Upper lobe of right lung (tissue), 1 donor: ENCODE measurements at regions not wholly inside any gene's neighbourhood (a gene's known extent, or its start where the extent isn't known, plus 50 kb on each side); places are given as distances from the start of the nearest gene placed in this dataset.

Experiments
- ATAC-seq: fragments of 200-7000 bp; cut with Tn5 transposase; one replicate; pipeline ENCODE4 v1.9.1; 2020; ENCODE audit warnings: mild to moderate bottlenecking, moderate library complexity
- DNase-seq: peaks from one replicate; pipeline ENCODE4 v3.0.0-alpha.2; 2020
- H3K27ac ChIP-seq: fragments of 200-600 bp; one replicate; pipeline ENCODE4 v1.8.0; 2022
- H3K27me3 ChIP-seq: fragments of 200-600 bp; one replicate; pipeline ENCODE4 v1.8.0; 2022; ENCODE audit warnings: mild to moderate bottlenecking
- H3K36me3 ChIP-seq: fragments of 200-600 bp; one replicate; pipeline ENCODE4 v1.8.0; 2022
- H3K4me1 ChIP-seq: fragments of 200-600 bp; one replicate; pipeline ENCODE4 v1.8.0; 2022
- H3K4me3 ChIP-seq: fragments of 200-600 bp; one replicate; pipeline ENCODE4 v1.8.0; 2022; ENCODE audit warnings: mild to moderate bottlenecking
- H3K9me3 ChIP-seq: fragments of 200-600 bp; one replicate; pipeline ENCODE4 v1.8.0; 2022
- intact Hi-C: fragments of 100-400 bp; cut with DNase I; formaldehyde crosslinking; loops from one replicate; pipeline ENCODE4 v1.11.0; 2022
- TF ChIP-seq, protein P1 (sequence below): fragments of 200-600 bp; IDR thresholded peaks from one replicate; pipeline ENCODE4 v1.8.0; 2022; ENCODE audit warnings: antibody characterized with exemption
- donor health status: DM: no; HTN: yes; CAD: no; lungs with severe emphysema.

DNA sequence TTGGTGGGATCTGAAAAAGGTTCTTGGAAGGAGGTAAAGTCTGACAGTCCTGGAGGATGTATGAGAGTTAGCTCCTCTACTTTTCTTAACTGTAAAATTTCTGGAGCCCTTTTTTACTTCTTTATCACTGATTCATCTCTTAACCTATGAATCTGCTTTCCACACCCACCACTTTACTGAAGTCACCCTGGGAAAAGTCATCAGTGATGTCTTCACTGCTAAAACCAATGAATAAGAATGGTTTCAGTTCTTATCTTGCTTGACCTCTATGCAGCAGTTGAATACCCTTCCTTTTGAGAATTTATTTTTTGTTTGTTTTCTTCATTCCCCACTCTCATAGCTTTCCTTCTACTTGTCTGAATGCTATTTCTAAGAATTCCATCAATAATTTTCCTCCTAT is 80.0 kb downstream of the AREG start:
- TF ChIP-seq, protein P1, sequence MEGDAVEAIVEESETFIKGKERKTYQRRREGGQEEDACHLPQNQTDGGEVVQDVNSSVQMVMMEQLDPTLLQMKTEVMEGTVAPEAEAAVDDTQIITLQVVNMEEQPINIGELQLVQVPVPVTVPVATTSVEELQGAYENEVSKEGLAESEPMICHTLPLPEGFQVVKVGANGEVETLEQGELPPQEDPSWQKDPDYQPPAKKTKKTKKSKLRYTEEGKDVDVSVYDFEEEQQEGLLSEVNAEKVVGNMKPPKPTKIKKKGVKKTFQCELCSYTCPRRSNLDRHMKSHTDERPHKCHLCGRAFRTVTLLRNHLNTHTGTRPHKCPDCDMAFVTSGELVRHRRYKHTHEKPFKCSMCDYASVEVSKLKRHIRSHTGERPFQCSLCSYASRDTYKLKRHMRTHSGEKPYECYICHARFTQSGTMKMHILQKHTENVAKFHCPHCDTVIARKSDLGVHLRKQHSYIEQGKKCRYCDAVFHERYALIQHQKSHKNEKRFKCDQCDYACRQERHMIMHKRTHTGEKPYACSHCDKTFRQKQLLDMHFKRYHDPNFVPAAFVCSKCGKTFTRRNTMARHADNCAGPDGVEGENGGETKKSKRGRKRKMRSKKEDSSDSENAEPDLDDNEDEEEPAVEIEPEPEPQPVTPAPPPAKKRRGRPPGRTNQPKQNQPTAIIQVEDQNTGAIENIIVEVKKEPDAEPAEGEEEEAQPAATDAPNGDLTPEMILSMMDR: no peak
- DNase-seq: no peak
- H3K27me3 ChIP-seq: no peaks in the 10 kb centered on the region
- no peaks in the 10 kb centered on the region for H3K9me3 ChIP-seq
- no peak overlapping the region for H3K4me3 ChIP-seq
- no peaks in the 10 kb centered on the region for H3K4me1 ChIP-seq
- no peak for ATAC-seq
- H3K36me3 ChIP-seq: no peaks in the 10 kb centered on the region
- intact Hi-C loops: no loop called here
- no peak overlapping the region for H3K27ac ChIP-seq

DNA sequence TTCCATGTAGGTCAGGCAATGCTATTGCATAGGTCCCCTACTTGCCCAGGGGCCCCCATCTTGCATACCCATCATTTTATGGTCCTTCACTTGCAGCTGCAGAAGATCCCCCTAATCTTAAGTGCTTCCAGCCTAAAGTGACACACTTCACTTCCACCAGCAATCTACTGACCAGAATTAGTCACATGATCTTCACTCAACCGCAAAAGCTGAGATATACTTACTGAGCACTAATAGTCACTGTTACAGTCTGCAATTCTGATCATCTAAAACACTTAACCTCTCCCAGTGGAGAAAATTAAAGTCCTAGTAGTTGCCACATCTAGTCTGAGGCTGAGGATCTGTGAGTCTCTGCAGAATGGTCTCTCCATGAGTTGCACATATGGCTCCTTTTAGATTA is 82.1 kb downstream of the AREG start:
- H3K36me3 ChIP-seq: no peaks in the 10 kb centered on the region
- no peaks in the 10 kb centered on the region for H3K27me3 ChIP-seq
- no peak overlapping the region for H3K4me3 ChIP-seq
- intact Hi-C loops: no loop called here
- ATAC-seq (no peak), DNase-seq (no peak)
- H3K9me3 ChIP-seq: no peaks in the 10 kb centered on the region
- no peaks in the 10 kb centered on the region for H3K4me1 ChIP-seq
- no peak overlapping the region for H3K27ac ChIP-seq
- TF ChIP-seq, protein P1: no peak

DNA sequence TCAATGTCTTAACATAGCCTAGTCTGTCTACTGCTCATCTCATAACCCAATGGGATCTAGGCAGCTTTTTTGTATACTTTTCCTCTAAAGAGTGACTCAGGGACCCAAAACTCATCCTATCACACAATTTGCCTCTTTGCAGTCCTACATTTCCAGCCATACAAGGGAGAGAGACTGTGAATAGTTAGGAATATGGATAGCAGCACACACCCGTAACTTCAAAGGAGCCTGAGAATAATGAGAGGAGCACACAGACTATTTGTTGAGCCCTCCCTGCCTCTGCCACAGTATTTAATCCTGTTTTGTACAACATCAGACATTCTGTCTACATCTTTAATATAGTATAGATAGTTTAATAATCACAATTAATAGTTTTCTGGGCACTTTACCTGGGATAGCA is 83.2 kb downstream of the AREG start:
- TF ChIP-seq, protein P1: no peak
- Histone ChIP-seq H3K27me3 (no peaks in the 10 kb centered on the region), H3K27ac (no peak overlapping the region), H3K9me3 (no peaks in the 10 kb centered on the region), H3K36me3 (no peaks in the 10 kb centered on the region), H3K4me3 (no peak overlapping the region), H3K4me1 (no peaks in the 10 kb centered on the region)
- intact Hi-C loops: no loop called here
- DNase-seq: no peak
- no peak for ATAC-seq

DNA sequence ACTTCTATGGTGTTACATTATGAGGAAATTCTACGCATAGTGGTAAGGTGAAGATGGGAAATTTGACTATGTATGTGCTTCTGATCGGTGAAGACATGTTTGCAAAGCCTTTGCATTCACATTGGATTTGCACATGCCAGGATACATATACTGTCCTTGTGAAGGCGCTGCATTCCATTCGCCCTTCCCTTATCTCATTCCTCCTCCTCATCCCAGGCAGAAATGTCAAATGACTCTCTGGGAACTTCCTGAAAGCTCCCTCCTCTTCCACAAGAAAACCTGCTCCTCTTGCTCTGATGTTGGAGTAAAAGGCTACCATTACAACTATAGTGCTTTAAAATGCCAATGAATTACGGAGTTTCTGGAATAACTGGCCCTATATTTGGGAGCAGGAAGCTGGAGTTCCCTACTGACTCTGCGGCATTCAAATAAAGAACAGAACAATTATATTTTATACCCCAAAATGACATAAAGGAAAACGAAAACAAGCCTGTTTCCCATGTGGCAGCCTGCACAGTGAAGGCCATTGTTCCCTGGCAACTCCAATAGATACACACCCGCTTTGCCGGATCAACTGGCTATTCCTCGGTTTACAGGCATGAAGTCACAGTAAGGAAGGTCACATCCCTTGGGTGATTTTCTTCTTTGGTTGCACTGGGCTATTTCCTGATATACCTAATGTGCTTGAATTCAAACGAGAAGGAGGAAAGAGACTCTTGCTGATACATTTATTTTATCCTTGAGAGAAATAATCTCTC is 84.5 kb downstream of the AREG start:
- H3K9me3 ChIP-seq: no peaks in the 10 kb centered on the region
- ATAC-seq (no peak), DNase-seq (no peak)
- H3K36me3 ChIP-seq: no peaks in the 10 kb centered on the region
- no peaks in the 10 kb centered on the region for H3K4me1 ChIP-seq
- intact Hi-C loops: no loop called here
- H3K27me3 ChIP-seq: no peaks in the 10 kb centered on the region
- TF ChIP-seq, protein P1: no peak
- no peak overlapping the region for H3K4me3 ChIP-seq
- no peak overlapping the region for H3K27ac ChIP-seq

DNA sequence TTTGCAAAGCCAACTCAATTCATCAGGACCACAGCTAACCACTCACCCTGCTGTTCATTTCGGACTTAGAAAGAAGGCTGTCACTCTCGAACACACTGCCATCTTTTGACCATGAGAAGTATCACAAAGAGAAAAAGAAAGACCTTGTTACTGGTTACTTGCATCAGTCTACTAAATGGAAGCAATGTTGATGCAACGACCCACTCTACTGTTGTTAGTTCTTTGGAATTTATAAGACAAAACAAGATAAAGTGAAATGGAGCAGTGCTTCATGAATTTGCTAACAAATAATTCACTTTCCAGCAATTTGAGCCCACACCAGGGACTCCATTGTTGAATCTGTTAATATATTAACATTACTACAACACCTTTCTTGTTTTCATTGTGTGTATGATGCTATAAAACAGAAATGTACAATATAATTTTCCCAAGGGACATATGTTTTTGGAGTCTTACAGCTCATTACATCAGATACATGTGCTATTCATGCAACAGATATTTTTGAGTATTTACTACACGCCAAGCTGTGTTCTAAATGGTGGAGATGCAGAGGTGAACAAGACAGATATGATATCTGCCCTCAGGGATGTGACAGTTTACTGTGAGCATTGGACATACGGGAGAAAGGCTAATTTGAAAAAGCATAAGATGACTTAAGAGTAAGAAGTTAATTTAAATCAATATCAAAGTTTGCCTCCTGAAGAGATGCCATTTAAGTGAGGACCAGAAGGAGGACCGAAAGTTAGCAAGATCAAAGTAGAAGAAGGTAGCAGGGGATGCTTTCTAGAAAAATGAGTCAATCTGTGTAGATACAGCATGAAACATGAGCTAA is 87.2 kb downstream of the AREG start:
- H3K9me3 ChIP-seq: no peaks in the 10 kb centered on the region
- intact Hi-C loops: no loop called here
- H3K4me1 ChIP-seq: no peaks in the 10 kb centered on the region
- H3K27ac ChIP-seq: no peak overlapping the region
- DNase-seq (no peak), ATAC-seq (peak; percentile 91)
- TF ChIP-seq, protein P1: peak; percentile 53
- H3K27me3 ChIP-seq: no peaks in the 10 kb centered on the region
- H3K4me3 ChIP-seq: no peak overlapping the region
- no peaks in the 10 kb centered on the region for H3K36me3 ChIP-seq
